ENCODE measurements at regions not wholly inside any gene's neighbourhood (a gene's known extent, or its start where the extent isn't known, plus 50 kb on each side); places are given as distances from the start of the nearest gene placed in this dataset.

GRCh38 chr6:156440688-156441087 lies 336.5 kb upstream of the ARID1B start:
- no peaks in the 10 kb centered on the region for H3K36me3 Mint-ChIP-seq
- no peaks in the 10 kb centered on the region for H3K27me3 Mint-ChIP-seq (ENCODE audit: insufficient read depth, low read depth)

GRCh38 chr6:156438350-156438923 lies 338.7 kb upstream of the ARID1B start:
- Histone ChIP-seq H3K36me3 (no peaks in the 10 kb centered on the region), H3K4me3 (no peak overlapping the region), H3K79me2 (ENCODE audit: low read depth) (no peaks in the 10 kb centered on the region), H2AFZ (replicated peaks) (no peak overlapping the region), H3K9me3 (ENCODE audit: low read depth) (no peaks in the 10 kb centered on the region), H3K27ac (no peak overlapping the region), H4K20me1 (ENCODE audit: low read depth) (no peaks in the 10 kb centered on the region), H3F3A (ENCODE audit: low read depth) (no peaks in the 10 kb centered on the region), H3K9ac (no peak overlapping the region), H3K4me2 (no peak overlapping the region), H3K27me3 (no peaks in the 10 kb centered on the region), H3K4me1 (no peaks in the 10 kb centered on the region)
- Mint-ChIP-seq H3K9me3 (no peaks in the 10 kb centered on the region), H3K4me1 (no peaks in the 10 kb centered on the region), H3K4me3 (no peak overlapping the region), H3K27me3 (ENCODE audit: insufficient read depth, low read depth) (no peaks in the 10 kb centered on the region), H3K27ac (peak overlapping the region; percentile 50), H3K36me3 (no peaks in the 10 kb centered on the region)
- TF ChIP-seq EZH2 (IDR thresholded peaks at IDR 0.05) (no peak), CTCF (IDR thresholded peaks at IDR 0.05) (no peak), EZH2phosphoT487 (IDR thresholded peaks at IDR 0.05) (no peak)
- no peak for DNase-seq (ENCODE audit: low spot score)

More at GRCh38 chr6:156440688-156441087, 336.5 kb upstream of the ARID1B start:
- no peak overlapping the region for H3K4me2 ChIP-seq
- H3F3A ChIP-seq (ENCODE audit: low read depth) = no peaks in the 10 kb centered on the region
- TF ChIP-seq EZH2phosphoT487 (IDR thresholded peaks at IDR 0.05) (no peak), CTCF (IDR thresholded peaks at IDR 0.05) (no peak), EZH2 (IDR thresholded peaks at IDR 0.05) (no peak)
- no peak overlapping the region for H3K27ac Mint-ChIP-seq
- no peak for DNase-seq (ENCODE audit: low spot score)
- no peaks in the 10 kb centered on the region for H3K9me3 Mint-ChIP-seq
- H3K27ac ChIP-seq = no peak overlapping the region
- H3K4me3 ChIP-seq = no peak overlapping the region
- H3K9me3 ChIP-seq (ENCODE audit: low read depth) = no peaks in the 10 kb centered on the region
- no peaks in the 10 kb centered on the region for H3K27me3 ChIP-seq
- no peaks in the 10 kb centered on the region for H4K20me1 ChIP-seq (ENCODE audit: low read depth)
- no peak overlapping the region for H2AFZ ChIP-seq (replicated peaks)
- H3K79me2 ChIP-seq (ENCODE audit: low read depth) = no peaks in the 10 kb centered on the region
- H3K4me1 Mint-ChIP-seq = no peaks in the 10 kb centered on the region
- no peak overlapping the region for H3K4me3 Mint-ChIP-seq
- H3K9ac ChIP-seq = no peak overlapping the region
- H3K36me3 ChIP-seq = no peaks in the 10 kb centered on the region
- no peaks in the 10 kb centered on the region for H3K4me1 ChIP-seq

- Histone ChIP-seq H3K4me2 (no peak overlapping the region), H3F3A (ENCODE audit: low read depth) (no peaks in the 10 kb centered on the region), H2AFZ (replicated peaks) (peak overlapping the region; percentile 22), H3K4me3 (no peak overlapping the region), H4K20me1 (ENCODE audit: low read depth) (no peaks in the 10 kb centered on the region), H3K79me2 (ENCODE audit: low read depth) (no peaks in the 10 kb centered on the region), H3K4me1 (no peaks in the 10 kb centered on the region), H3K9me3 (ENCODE audit: low read depth) (no peaks in the 10 kb centered on the region), H3K27me3 (no peaks in the 10 kb centered on the region), H3K27ac (no peak overlapping the region), H3K36me3 (no peaks in the 10 kb centered on the region), H3K9ac (no peak overlapping the region)
- Mint-ChIP-seq H3K9me3 (no peaks in the 10 kb centered on the region), H3K4me1 (no peaks in the 10 kb centered on the region), H3K27me3 (ENCODE audit: insufficient read depth, low read depth) (no peaks in the 10 kb centered on the region), H3K36me3 (no peaks in the 10 kb centered on the region), H3K4me3 (no peak overlapping the region), H3K27ac (no peak overlapping the region)
- DNase-seq (ENCODE audit: low spot score) = no peak
- TF ChIP-seq EZH2phosphoT487 (IDR thresholded peaks at IDR 0.05) = no peak
- TF ChIP-seq CTCF (IDR thresholded peaks at IDR 0.05) = no peak
- no peak for TF ChIP-seq EZH2 (IDR thresholded peaks at IDR 0.05)
These were observed 339.9 kb upstream of the ARID1B start for GRCh38 chr6:156437121-156437879.

All from neural progenitor cell (in vitro differentiated cells).